ENCODE measurements at regions not wholly inside any gene's neighbourhood (a gene's known extent, or its start where the extent isn't known, plus 50 kb on each side); places are given as distances from the start of the nearest gene placed in this dataset.

- TF ChIP-seq POLR2AphosphoS5 (IDR thresholded peaks at IDR 0.05): no peak
- no peak for TF ChIP-seq POLR2A (IDR thresholded peaks at IDR 0.05)
- TF ChIP-seq, protein P1, sequence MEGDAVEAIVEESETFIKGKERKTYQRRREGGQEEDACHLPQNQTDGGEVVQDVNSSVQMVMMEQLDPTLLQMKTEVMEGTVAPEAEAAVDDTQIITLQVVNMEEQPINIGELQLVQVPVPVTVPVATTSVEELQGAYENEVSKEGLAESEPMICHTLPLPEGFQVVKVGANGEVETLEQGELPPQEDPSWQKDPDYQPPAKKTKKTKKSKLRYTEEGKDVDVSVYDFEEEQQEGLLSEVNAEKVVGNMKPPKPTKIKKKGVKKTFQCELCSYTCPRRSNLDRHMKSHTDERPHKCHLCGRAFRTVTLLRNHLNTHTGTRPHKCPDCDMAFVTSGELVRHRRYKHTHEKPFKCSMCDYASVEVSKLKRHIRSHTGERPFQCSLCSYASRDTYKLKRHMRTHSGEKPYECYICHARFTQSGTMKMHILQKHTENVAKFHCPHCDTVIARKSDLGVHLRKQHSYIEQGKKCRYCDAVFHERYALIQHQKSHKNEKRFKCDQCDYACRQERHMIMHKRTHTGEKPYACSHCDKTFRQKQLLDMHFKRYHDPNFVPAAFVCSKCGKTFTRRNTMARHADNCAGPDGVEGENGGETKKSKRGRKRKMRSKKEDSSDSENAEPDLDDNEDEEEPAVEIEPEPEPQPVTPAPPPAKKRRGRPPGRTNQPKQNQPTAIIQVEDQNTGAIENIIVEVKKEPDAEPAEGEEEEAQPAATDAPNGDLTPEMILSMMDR (IDR thresholded peaks at IDR 0.05 in 8 of 11, conservative IDR thresholded peaks at IDR 0.05 in 3 of 11): no peak
Measured at GRCh38 chr1:112317140-112317539, 78.9 kb upstream of the CTTNBP2NL start.
